Breast epithelium (tissue), 3 donors: ENCODE measurements at regions not wholly inside any gene's neighbourhood (a gene's known extent, or its start where the extent isn't known, plus 50 kb on each side); places are given as distances from the start of the nearest gene placed in this dataset.

Experiments
- POLR2A ChIP-seq: fragments of 450-650 bp; IDR thresholded peaks from one replicate; pipeline ENCODE4 v1.6.1; 2016; ENCODE audit warnings: antibody characterized with exemption, mild to moderate bottlenecking, moderate library complexity
- POLR2AphosphoS5 ChIP-seq, 3 donors: sonication (generic); formaldehyde crosslinking; IDR thresholded peaks; one replicate each; pipeline ENCODE4 v1.6.1; 2017; ENCODE audit warnings: antibody characterized with exemption in 3 of 3
- TF ChIP-seq, protein P1 (sequence below), 3 donors: fragments of 450-650 bp; IDR thresholded peaks; one replicate each; pipeline ENCODE4 v1.5.1; 2016 to 2017; ENCODE audit warnings: antibody characterized with exemption in 3 of 3, mild to moderate bottlenecking in 3 of 3, moderate library complexity in 3 of 3

DNA sequence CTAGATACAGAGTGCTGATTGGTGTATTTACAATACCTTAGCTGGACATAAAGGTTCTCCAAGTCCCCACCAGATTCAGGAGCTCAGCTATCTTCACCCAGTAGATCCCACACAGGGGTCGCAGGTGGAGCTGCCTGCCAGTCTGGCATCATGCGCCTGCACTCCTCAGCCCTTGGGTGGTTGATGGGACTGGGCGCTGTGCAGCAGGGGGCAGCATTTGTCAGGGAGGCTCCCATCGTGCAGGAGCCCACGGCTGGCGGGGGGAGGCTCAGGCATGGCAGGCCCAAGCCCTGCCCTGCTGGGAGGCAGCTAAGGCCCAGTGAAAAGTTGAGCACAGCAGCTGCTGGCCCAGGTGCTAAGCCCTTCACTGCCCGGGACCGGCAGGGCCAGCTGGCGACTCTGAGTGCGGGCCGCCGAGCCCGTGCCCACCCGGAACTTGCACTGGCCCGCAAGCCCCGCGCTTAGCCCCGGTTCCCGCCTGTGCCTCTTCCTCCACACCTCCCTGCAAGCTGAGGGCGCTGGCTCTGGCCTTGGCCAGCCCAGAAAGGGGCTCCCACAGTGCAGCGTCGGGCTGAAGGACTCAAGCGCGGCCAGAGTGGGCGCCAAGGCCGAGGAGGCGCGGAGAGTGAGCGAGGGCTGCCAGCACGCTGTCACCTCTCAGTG, 314.1 kb upstream of the ATP10B start:
- TF ChIP-seq, protein P1, sequence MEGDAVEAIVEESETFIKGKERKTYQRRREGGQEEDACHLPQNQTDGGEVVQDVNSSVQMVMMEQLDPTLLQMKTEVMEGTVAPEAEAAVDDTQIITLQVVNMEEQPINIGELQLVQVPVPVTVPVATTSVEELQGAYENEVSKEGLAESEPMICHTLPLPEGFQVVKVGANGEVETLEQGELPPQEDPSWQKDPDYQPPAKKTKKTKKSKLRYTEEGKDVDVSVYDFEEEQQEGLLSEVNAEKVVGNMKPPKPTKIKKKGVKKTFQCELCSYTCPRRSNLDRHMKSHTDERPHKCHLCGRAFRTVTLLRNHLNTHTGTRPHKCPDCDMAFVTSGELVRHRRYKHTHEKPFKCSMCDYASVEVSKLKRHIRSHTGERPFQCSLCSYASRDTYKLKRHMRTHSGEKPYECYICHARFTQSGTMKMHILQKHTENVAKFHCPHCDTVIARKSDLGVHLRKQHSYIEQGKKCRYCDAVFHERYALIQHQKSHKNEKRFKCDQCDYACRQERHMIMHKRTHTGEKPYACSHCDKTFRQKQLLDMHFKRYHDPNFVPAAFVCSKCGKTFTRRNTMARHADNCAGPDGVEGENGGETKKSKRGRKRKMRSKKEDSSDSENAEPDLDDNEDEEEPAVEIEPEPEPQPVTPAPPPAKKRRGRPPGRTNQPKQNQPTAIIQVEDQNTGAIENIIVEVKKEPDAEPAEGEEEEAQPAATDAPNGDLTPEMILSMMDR (IDR thresholded peaks at IDR 0.05), result no peak
- TF ChIP-seq POLR2A (no peak), POLR2AphosphoS5 (IDR thresholded peaks at IDR 0.05) (no peak)
